Muscle of leg (tissue), 3 donors: ENCODE measurements at regions not wholly inside any gene's neighbourhood (a gene's known extent, or its start where the extent isn't known, plus 50 kb on each side); places are given as distances from the start of the nearest gene placed in this dataset.

Experiments
- DNase-seq: peaks from one replicate; pipeline ENCODE4 v3.0.0; 2013
- H3K27ac ChIP-seq: one replicate; pipeline ENCODE4 v1.5.1; 2013; ENCODE audit warnings: mild to moderate bottlenecking, low read length, control low read depth
- H3K27me3 ChIP-seq: one replicate; pipeline ENCODE4 v1.6.1; 2013; ENCODE audit warnings: low read length; ENCODE audit not compliant: control insufficient read depth, insufficient read depth
- H3K36me3 ChIP-seq: one replicate; pipeline ENCODE4 v1.6.1; 2013; ENCODE audit warnings: low read length; ENCODE audit not compliant: control insufficient read depth, insufficient read depth
- H3K4me1 ChIP-seq: one replicate; pipeline ENCODE4 v1.6.1; 2013; ENCODE audit warnings: low read length; ENCODE audit not compliant: control insufficient read depth, insufficient read depth
- H3K4me3 ChIP-seq: one replicate; pipeline ENCODE4 v1.5.1; 2013; ENCODE audit warnings: low read length, control low read depth
- H3K9me3 ChIP-seq: replicated peaks from 2 replicates; pipeline ENCODE4 v1.6.1; 2013; ENCODE audit warnings: low read depth, low read length; ENCODE audit not compliant: control insufficient read depth
- WGBS: methylation state at CpG from one replicate; pipeline ENCODE4 v1.1.5; 2013; ENCODE audit warnings: missing lambda C conversion rate; ENCODE audit not compliant: insufficient coverage; 5-methylcytosine and 5-hydroxymethylcytosine counted together

GRCh38 chr3:13934315-13934714 lies 54.4 kb upstream of the WNT7A start:
- 81% methylated on average over 15 of the region's 16 CpGs for WGBS
- no peak for DNase-seq

GRCh38 chr3:13932578-13933295 lies 52.9 kb upstream of the WNT7A start:
- peak overlapping the region; percentile 44 for H3K4me3 ChIP-seq
- H3K27ac ChIP-seq, result no peak overlapping the region

More at GRCh38 chr3:13934315-13934714, 54.4 kb upstream of the WNT7A start:
- no peaks in the 10 kb centered on the region for H3K36me3 ChIP-seq
- peaks cover 5% of the 10 kb centered on the region for H3K9me3 ChIP-seq
- peaks cover 4% of the 10 kb centered on the region for H3K4me1 ChIP-seq
- H3K4me3 ChIP-seq, result no peak overlapping the region
- no peak overlapping the region for H3K27ac ChIP-seq
- H3K27me3 ChIP-seq, result peaks cover 11% of the 10 kb centered on the region

GRCh38 chr3:13931172-13931571 lies 51.3 kb upstream of the WNT7A start:
- 94% methylated on average over 4 of the region's 4 CpGs for WGBS
- no peaks in the 10 kb centered on the region for H3K36me3 ChIP-seq

More at GRCh38 chr3:13932578-13933295, 52.9 kb upstream of the WNT7A start:
- peaks cover 11% of the 10 kb centered on the region for H3K27me3 ChIP-seq
- WGBS, result 14% methylated on average over 65 of the region's 70 CpGs
- peaks cover 5% of the 10 kb centered on the region for H3K9me3 ChIP-seq
- no peaks in the 10 kb centered on the region for H3K36me3 ChIP-seq
- peaks cover 4% of the 10 kb centered on the region for H3K4me1 ChIP-seq
- DNase-seq, result peak; percentile 57

More at GRCh38 chr3:13931172-13931571, 51.3 kb upstream of the WNT7A start:
- Histone ChIP-seq H3K9me3 (peaks cover 5% of the 10 kb centered on the region), H3K4me1 (peaks cover 4% of the 10 kb centered on the region), H3K27me3 (peaks cover 11% of the 10 kb centered on the region), H3K4me3 (no peak overlapping the region), H3K27ac (no peak overlapping the region)
- DNase-seq, result no peak
